H9 (cell line): ENCODE measurements at regions not wholly inside any gene's neighbourhood (a gene's known extent, or its start where the extent isn't known, plus 50 kb on each side); places are given as distances from the start of the nearest gene placed in this dataset.

ENCODE experiments used
- DNase-seq: peaks from one replicate; pipeline ENCODE4 v3.0.0-alpha.2; 2017
- H2AFZ ChIP-seq: one replicate; pipeline ENCODE4 v1.6.1; 2013; ENCODE audit warnings: mild to moderate bottlenecking, low read length, control low read depth, moderate library complexity
- H2AK5ac ChIP-seq: 2 replicates; pipeline ENCODE4 v1.6.1; 2013; ENCODE audit warnings: low read length, control low read depth, mixed read lengths; ENCODE audit not compliant: insufficient read length
- H2BK120ac ChIP-seq: one replicate; pipeline ENCODE4 v1.6.1; 2013; ENCODE audit warnings: low read depth, mild to moderate bottlenecking, low read length, control low read depth, inconsistent platforms; ENCODE audit not compliant: poor library complexity, severe bottlenecking
- H2BK12ac ChIP-seq: 2 replicates; pipeline ENCODE4 v1.6.1; 2013; ENCODE audit warnings: low read length, control low read depth, mixed read lengths, low read depth; ENCODE audit not compliant: insufficient read length
- H2BK15ac ChIP-seq: 2 replicates; pipeline ENCODE4 v1.6.1; 2013; ENCODE audit warnings: low read depth, low read length, control low read depth
- H2BK20ac ChIP-seq: one replicate; pipeline ENCODE4 v1.6.1; 2013; ENCODE audit warnings: low read depth, mild to moderate bottlenecking, low read length, control low read depth, inconsistent platforms; ENCODE audit not compliant: poor library complexity, severe bottlenecking
- H2BK5ac ChIP-seq: 2 replicates; pipeline ENCODE4 v1.6.1; 2013; ENCODE audit warnings: low read length, control low read depth, mixed read lengths; ENCODE audit not compliant: insufficient read length
- H3K14ac ChIP-seq: 2 replicates; pipeline ENCODE4 v1.6.1; 2013; ENCODE audit warnings: low read length, control low read depth; ENCODE audit not compliant: insufficient read depth
- H3K18ac ChIP-seq: 2 replicates; pipeline ENCODE4 v1.6.1; 2013; ENCODE audit warnings: low read depth, mild to moderate bottlenecking, mixed read lengths, low read length, control low read depth; ENCODE audit not compliant: insufficient read length
- H3K23ac ChIP-seq: 2 replicates; pipeline ENCODE4 v1.6.1; 2013; ENCODE audit warnings: low read length, control low read depth, mixed read lengths, low read depth; ENCODE audit not compliant: insufficient read length
- H3K23me2 ChIP-seq: 2 replicates; pipeline ENCODE4 v1.6.1; 2013; ENCODE audit warnings: low read depth, mild to moderate bottlenecking, mixed read lengths, low read length, control low read depth; ENCODE audit not compliant: insufficient read length, poor library complexity, severe bottlenecking
- H3K27ac ChIP-seq: 2 replicates; pipeline ENCODE4 v1.5.1; 2013; ENCODE audit warnings: low read length, control low read depth, mixed read lengths, low read depth; ENCODE audit not compliant: insufficient read length
- H3K27me3 ChIP-seq: 2 replicates; pipeline ENCODE4 v1.6.1; 2013; ENCODE audit warnings: low read length, control low read depth, inconsistent platforms; ENCODE audit not compliant: insufficient read depth
- H3K4ac ChIP-seq: 2 replicates; pipeline ENCODE4 v1.6.1; 2013; ENCODE audit warnings: low read depth, mild to moderate bottlenecking, control low read depth, inconsistent platforms, low read length, moderate library complexity
- H3K4me1 ChIP-seq: 2 replicates; pipeline ENCODE4 v1.6.1; 2013; ENCODE audit warnings: low read length, control low read depth, inconsistent platforms; ENCODE audit not compliant: insufficient read depth
- H3K4me2 ChIP-seq: 2 replicates; pipeline ENCODE4 v1.6.1; 2013; ENCODE audit warnings: low read length, control low read depth, mixed read lengths; ENCODE audit not compliant: insufficient read length, insufficient read depth
- H3K56ac ChIP-seq: 2 replicates; pipeline ENCODE4 v1.6.1; 2013; ENCODE audit warnings: low read depth, mild to moderate bottlenecking, mixed read lengths, low read length, control low read depth; ENCODE audit not compliant: insufficient read length
- H3K79me1 ChIP-seq: 2 replicates; pipeline ENCODE4 v1.6.1; 2013; ENCODE audit warnings: low read depth, mild to moderate bottlenecking, moderate library complexity, low read length, control low read depth, inconsistent platforms; ENCODE audit not compliant: insufficient read depth, poor library complexity, severe bottlenecking
- H3K79me2 ChIP-seq: 2 replicates; pipeline ENCODE4 v1.6.1; 2013; ENCODE audit warnings: low read length, control low read depth, inconsistent platforms; ENCODE audit not compliant: insufficient read depth
- H3K9ac ChIP-seq: 2 replicates; pipeline ENCODE4 v1.6.1; 2013; ENCODE audit warnings: low read length, control low read depth, mixed read lengths; ENCODE audit not compliant: insufficient read length; ENCODE audit errors: extremely low read depth
- H3K9me3 ChIP-seq: one replicate; pipeline ENCODE4 v1.6.1; 2013; ENCODE audit warnings: low read depth, low read length, inconsistent platforms; ENCODE audit not compliant: control insufficient read depth
- H3T11ph ChIP-seq: one replicate; pipeline ENCODE4 v1.6.1; 2013; ENCODE audit warnings: mild to moderate bottlenecking, low read length, control low read depth, inconsistent platforms
- H4K20me1 ChIP-seq: one replicate; pipeline ENCODE4 v1.6.1; 2013; ENCODE audit not compliant: control insufficient read depth, insufficient read length, insufficient read depth
- H4K5ac ChIP-seq: 2 replicates; pipeline ENCODE4 v1.6.1; 2013; ENCODE audit warnings: low read depth, mild to moderate bottlenecking, mixed read lengths, low read length, control low read depth; ENCODE audit not compliant: insufficient read length
- H4K8ac ChIP-seq: replicated peaks from 2 replicates; pipeline ENCODE4 v1.6.1; 2013; ENCODE audit warnings: low read length, control low read depth, mixed read lengths, low read depth; ENCODE audit not compliant: insufficient read length
- H4K91ac ChIP-seq: 2 replicates; pipeline ENCODE4 v1.6.1; 2013; ENCODE audit warnings: low read depth, mild to moderate bottlenecking, moderate library complexity, mixed read lengths, low read length, control low read depth; ENCODE audit not compliant: insufficient read length
- H3K27ac Mint-ChIP-seq, 3 experiments: 2 replicates in 2 of 3; 3 replicates in 1 of 3; pipeline ENCODE4 v1.8.0; 2020 to 2021; ENCODE audit warnings: mixed read lengths in 3 of 3, mild to moderate bottlenecking in 1 of 3, moderate library complexity in 1 of 3
- H3K27me3 Mint-ChIP-seq: 2 replicates; pipeline ENCODE4 v1.8.0; 2021; ENCODE audit warnings: low read depth, mild to moderate bottlenecking, moderate library complexity, mixed read lengths
- H3K36me3 Mint-ChIP-seq, 3 experiments: 2 replicates in 2 of 3; 3 replicates in 1 of 3; pipeline ENCODE4 v1.8.0; 2020 to 2021; ENCODE audit warnings: low read depth in 3 of 3, mixed read lengths in 3 of 3; ENCODE audit not compliant: insufficient read depth in 1 of 3
- H3K4me1 Mint-ChIP-seq, 2 experiments: 2 replicates each; pipeline ENCODE4 v1.8.0; 2020; ENCODE audit warnings: mixed read lengths in 2 of 2
- H3K4me3 Mint-ChIP-seq, 2 experiments: 2 replicates in 1 of 2; 3 replicates in 1 of 2; pipeline ENCODE4 v1.8.0; 2020 to 2021; ENCODE audit warnings: mild to moderate bottlenecking in 2 of 2, mixed read lengths in 2 of 2, moderate library complexity in 1 of 2
- H3K9me3 Mint-ChIP-seq, 2 experiments: 2 replicates in 1 of 2; 3 replicates in 1 of 2; pipeline ENCODE4 v1.8.0; 2020; ENCODE audit warnings: mild to moderate bottlenecking in 2 of 2, mixed read lengths in 2 of 2, moderate library complexity in 1 of 2
- WGBS: extraction: QIAGEN DNeasy Blood & Tissue Kit; methylation state at CpG from one replicate; pipeline ENCODE4 v1.1.7; 2013; ENCODE audit warnings: missing lambda C conversion rate, low lambda C conversion rate, mixed read lengths; ENCODE audit not compliant: insufficient read length; ENCODE audit errors: extremely low coverage; 5-methylcytosine and 5-hydroxymethylcytosine counted together
- TF ChIP-seq, protein P1 (sequence below): fragments of 200-600 bp; sonication (generic); conservative IDR thresholded peaks from 3 replicates; pipeline ENCODE4 v1.8.0; 2021; ENCODE audit warnings: antibody characterized with exemption, mild to moderate bottlenecking

DNA sequence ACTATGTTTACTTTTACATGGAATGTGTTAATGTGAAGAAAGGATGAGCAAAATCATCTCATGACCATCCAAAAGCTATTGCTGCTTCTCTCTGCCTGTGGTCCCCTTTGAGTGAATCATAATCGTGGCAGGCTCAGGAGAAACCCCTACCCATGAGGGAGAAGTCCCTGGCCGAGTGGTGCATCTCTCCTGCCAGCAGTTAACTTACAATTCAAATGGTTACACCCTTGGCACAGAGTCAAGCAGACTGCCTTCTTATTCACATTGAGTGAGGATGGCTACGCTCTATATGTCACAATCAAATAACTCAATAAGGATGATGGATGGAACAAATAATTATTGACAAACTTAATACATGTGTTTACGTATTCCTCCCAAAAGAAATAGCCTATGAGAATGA lies 179.1 kb downstream of the FGF1 start:
- H2BK15ac ChIP-seq = no peak overlapping the region
- TF ChIP-seq, protein P1, sequence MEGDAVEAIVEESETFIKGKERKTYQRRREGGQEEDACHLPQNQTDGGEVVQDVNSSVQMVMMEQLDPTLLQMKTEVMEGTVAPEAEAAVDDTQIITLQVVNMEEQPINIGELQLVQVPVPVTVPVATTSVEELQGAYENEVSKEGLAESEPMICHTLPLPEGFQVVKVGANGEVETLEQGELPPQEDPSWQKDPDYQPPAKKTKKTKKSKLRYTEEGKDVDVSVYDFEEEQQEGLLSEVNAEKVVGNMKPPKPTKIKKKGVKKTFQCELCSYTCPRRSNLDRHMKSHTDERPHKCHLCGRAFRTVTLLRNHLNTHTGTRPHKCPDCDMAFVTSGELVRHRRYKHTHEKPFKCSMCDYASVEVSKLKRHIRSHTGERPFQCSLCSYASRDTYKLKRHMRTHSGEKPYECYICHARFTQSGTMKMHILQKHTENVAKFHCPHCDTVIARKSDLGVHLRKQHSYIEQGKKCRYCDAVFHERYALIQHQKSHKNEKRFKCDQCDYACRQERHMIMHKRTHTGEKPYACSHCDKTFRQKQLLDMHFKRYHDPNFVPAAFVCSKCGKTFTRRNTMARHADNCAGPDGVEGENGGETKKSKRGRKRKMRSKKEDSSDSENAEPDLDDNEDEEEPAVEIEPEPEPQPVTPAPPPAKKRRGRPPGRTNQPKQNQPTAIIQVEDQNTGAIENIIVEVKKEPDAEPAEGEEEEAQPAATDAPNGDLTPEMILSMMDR = no peak
- no peak for DNase-seq
- H3K56ac ChIP-seq = no peak overlapping the region
- H3K27ac ChIP-seq = no peak overlapping the region
- no peak overlapping the region for H3K14ac ChIP-seq
- H2BK20ac ChIP-seq = no peak overlapping the region
- no peak overlapping the region for H3K4me3 Mint-ChIP-seq
- H3K36me3 Mint-ChIP-seq = no peaks in the 10 kb centered on the region
- H3K27ac Mint-ChIP-seq = no peak overlapping the region
- H4K91ac ChIP-seq = no peak overlapping the region
- H3K4me1 ChIP-seq = no peaks in the 10 kb centered on the region; the same call in 1 of the 2 replicates
- H3K4ac ChIP-seq = no peak overlapping the region
- no peak overlapping the region for H3K18ac ChIP-seq
- peaks cover 13 to 17% of the 10 kb centered on the region in 2 experiments for H3K4me1 Mint-ChIP-seq
- H2BK12ac ChIP-seq = no peak overlapping the region
- H3K9me3 ChIP-seq = no peaks in the 10 kb centered on the region
- H3K79me2 ChIP-seq = no peaks in the 10 kb centered on the region
- no peak overlapping the region for H3K23ac ChIP-seq
- H2BK120ac ChIP-seq = no peak overlapping the region
- no peak overlapping the region for H2AK5ac ChIP-seq
- H3K9me3 Mint-ChIP-seq = no peaks in the 10 kb centered on the region
- H4K8ac ChIP-seq = no peak overlapping the region
- H3K4me2 ChIP-seq = no peak overlapping the region
- no peaks in the 10 kb centered on the region for H3K23me2 ChIP-seq
- no peak overlapping the region for H2BK5ac ChIP-seq
- H4K5ac ChIP-seq = no peak overlapping the region
- no peaks in the 10 kb centered on the region for H3K79me1 ChIP-seq
- H3K27me3 Mint-ChIP-seq = no peaks in the 10 kb centered on the region
- no peak overlapping the region for H2AFZ ChIP-seq
- no peaks in the 10 kb centered on the region for H3K27me3 ChIP-seq
- H3K9ac ChIP-seq = no peak overlapping the region
- no CpG with 5 or more reads among the region's 4 CpGs for WGBS
- no peaks in the 10 kb centered on the region for H4K20me1 ChIP-seq
- no peak overlapping the region for H3T11ph ChIP-seq
